OCI-LY7 (cell line): ENCODE measurements at regions not wholly inside any gene's neighbourhood (a gene's known extent, or its start where the extent isn't known, plus 50 kb on each side); places are given as distances from the start of the nearest gene placed in this dataset.

Experiments used
- CTCF ChIP-seq: fragments of 200-600 bp; sonication (generic); conservative IDR thresholded peaks from 2 replicates; pipeline ENCODE4 v1.5.1; 2014; ENCODE audit warnings: mild to moderate bottlenecking, antibody characterized with exemption, low read length, moderate library complexity, mixed read lengths
- EZH2phosphoT487 ChIP-seq: fragments of 200-600 bp; sonication (generic); IDR thresholded peaks from 2 replicates; pipeline ENCODE4 v1.6.1; 2018; ENCODE audit warnings: low read depth, borderline replicate concordance, mild to moderate bottlenecking, mixed run types, antibody characterized with exemption, low read length, moderate library complexity, mixed read lengths

DNA sequence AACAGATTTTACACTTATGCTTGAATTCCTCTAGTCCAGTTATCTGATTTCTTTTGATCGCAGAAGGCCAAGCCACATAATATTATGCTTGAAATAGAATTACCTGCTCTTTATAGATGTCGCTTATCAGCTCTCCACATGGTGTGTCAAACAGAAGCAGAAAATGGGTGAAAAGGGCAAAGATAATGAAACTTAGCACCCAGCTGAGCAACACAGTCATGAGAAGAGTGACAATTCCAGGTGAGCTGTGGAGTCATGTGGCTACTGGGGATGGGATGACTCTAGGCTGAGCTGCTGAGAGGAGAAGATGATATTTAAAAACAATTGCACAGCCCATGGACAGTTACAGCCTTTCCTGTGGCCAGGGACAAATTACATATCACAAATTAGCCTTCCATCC lies 398.7 kb upstream of the PDZRN3 start:
- TF ChIP-seq EZH2phosphoT487 = no peak
- no peak for TF ChIP-seq CTCF
